ENCODE measurements at regions not wholly inside any gene's neighbourhood (a gene's known extent, or its start where the extent isn't known, plus 50 kb on each side); places are given as distances from the start of the nearest gene placed in this dataset.
"Not testable (repeated sequence)": the region's sequence is repeated elsewhere in the genome, so short reads cannot be mapped to it uniquely, and the experiment has no call there.

- TF ChIP-seq, protein P1, sequence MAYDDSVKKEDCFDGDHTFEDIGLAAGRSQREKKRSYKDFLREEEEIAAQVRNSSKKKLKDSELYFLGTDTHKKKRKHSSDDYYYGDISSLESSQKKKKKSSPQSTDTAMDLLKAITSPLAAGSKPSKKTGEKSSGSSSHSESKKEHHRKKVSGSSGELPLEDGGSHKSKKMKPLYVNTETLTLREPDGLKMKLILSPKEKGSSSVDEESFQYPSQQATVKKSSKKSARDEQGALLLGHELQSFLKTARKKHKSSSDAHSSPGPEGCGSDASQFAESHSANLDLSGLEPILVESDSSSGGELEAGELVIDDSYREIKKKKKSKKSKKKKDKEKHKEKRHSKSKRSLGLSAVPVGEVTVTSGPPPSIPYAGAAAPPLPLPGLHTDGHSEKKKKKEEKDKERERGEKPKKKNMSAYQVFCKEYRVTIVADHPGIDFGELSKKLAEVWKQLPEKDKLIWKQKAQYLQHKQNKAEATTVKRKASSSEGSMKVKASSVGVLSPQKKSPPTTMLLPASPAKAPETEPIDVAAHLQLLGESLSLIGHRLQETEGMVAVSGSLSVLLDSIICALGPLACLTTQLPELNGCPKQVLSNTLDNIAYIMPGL (CRISPR knock-in tag; IDR thresholded peaks at IDR 0.05; ENCODE audit: borderline replicate concordance) = no peak
- no peak for TF ChIP-seq FOSB (CRISPR knock-in tag; IDR thresholded peaks at IDR 0.05)
- TF ChIP-seq TFCP2L1 (CRISPR knock-in tag; IDR thresholded peaks at IDR 0.05) = no peak
- TF ChIP-seq EHMT2 (IDR thresholded peaks at IDR 0.05; ENCODE audit: low read depth) = no peak
- no peak for TF ChIP-seq HDAC2 (IDR thresholded peaks at IDR 0.05)
- TF ChIP-seq HOXB5 (CRISPR knock-in tag; IDR thresholded peaks at IDR 0.05) = no peak
These were observed 1232.6 kb upstream of the NRXN1 start (continued) for GRCh38 chr2:52264488-52264887.

DNA sequence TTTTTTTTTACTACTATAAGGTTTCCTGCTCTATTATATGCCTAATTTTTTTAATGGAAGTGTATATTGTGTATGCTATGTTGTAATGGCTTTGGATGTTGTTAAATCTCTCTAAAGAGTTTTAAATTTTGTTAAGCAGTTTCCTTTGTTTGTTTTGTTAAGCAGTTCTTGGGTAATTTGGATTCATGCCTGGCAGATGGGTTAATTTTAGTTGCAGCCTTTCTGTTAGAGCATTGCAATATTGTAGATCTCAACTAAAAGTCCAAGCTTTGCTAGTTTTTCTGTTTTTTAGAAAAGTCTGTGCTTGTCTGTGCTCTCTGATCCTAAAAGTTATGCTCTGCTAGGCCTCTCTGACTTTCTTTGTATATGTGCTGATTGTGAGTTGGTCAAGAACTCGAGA is 1229.0 kb upstream of the NRXN1 start:
- ATAC-seq (no peak), DNase-seq (ENCODE audit: low read depth in 1 of 2, low spot score in 1 of 2) (no peak), FAIRE-seq (no peak)
- Histone ChIP-seq H3K27ac (no peak overlapping the region), H3K4me1 (no peaks in the 10 kb centered on the region), H3K4me2 (no peak overlapping the region), H3K4me3 (no peak overlapping the region), H3K9me3 (peaks cover 6% of the 10 kb centered on the region; the same call in 1 of the 3 replicates)
- 3% methylated on average over 1 of the region's 1 CpG for WGBS (ENCODE audit: missing lambda C conversion rate)
- POLR2A ChIA-PET = no interaction called here
- CTCF ChIA-PET = no interaction called here
- TF ChIP-seq, protein P2, sequence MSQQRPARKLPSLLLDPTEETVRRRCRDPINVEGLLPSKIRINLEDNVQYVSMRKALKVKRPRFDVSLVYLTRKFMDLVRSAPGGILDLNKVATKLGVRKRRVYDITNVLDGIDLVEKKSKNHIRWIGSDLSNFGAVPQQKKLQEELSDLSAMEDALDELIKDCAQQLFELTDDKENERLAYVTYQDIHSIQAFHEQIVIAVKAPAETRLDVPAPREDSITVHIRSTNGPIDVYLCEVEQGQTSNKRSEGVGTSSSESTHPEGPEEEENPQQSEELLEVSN (IDR thresholded peaks at IDR 0.05; ENCODE audit: borderline replicate concordance, low read depth) = no peak
- TF ChIP-seq ZC3H11A (IDR thresholded peaks at IDR 0.05) (no peak), MYC (IDR thresholded peaks at IDR 0.05; ENCODE audit: borderline replicate concordance, low read length) (no peak), PHF8 (IDR thresholded peaks at IDR 0.05; ENCODE audit: borderline replicate concordance, low read depth) (no peak), FOXS1 (CRISPR knock-in tag; IDR thresholded peaks at IDR 0.05) (no peak), ELK1 (IDR thresholded peaks at IDR 0.05; ENCODE audit: low read depth, low read length) (no peak), GATA3 (IDR thresholded peaks at IDR 0.05; ENCODE audit: borderline replicate concordance) (no peak), ZSCAN20 (CRISPR knock-in tag; IDR thresholded peaks at IDR 0.05) (no peak), RNF2 (IDR thresholded peaks at IDR 0.05; ENCODE audit: borderline replicate concordance, low read depth) (no peak), POLR2A (IDR thresholded peaks at IDR 0.05; ENCODE audit: low read length) (no peak), HES2 (IDR thresholded peaks at IDR 0.05) (no peak)

DNA sequence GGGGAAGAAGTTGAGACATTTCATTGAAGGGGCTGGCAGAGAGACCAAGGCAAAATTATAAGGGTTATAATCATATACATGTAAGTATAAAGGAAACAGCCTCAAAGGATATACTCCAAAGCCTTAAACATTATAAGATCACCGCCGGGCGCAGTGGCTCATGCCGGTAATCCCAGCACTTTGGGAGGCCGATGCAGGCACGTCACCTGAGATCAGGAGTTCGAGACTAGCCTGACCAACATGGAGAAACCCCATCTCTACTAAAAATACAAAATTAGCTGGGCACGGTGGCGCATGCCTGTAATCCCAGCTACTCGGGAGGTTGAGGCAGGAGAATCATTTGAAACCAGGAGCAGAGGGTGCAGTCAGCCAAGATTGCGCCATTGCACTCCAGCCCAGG is 1227.0 kb upstream of the NRXN1 start:
- H3K9me3 ChIP-seq; H3K4me2 ChIP-seq; DNase-seq (ENCODE audit: low read depth in 1 of 2, low spot score in 1 of 2); H3K4me1 ChIP-seq; H3K27ac ChIP-seq; POLR2A ChIA-PET; H3K4me3 ChIP-seq; CTCF ChIA-PET; ATAC-seq; FAIRE-seq: not testable (repeated sequence)
- 56% methylated on average over 11 of the region's 11 CpGs for WGBS (ENCODE audit: missing lambda C conversion rate)

- Histone ChIP-seq H3K9me3 (no peaks in the 10 kb centered on the region), H3K27ac (no peak overlapping the region), H3K4me1 (no peaks in the 10 kb centered on the region), H3K4me3 (no peak overlapping the region), H3K4me2 (no peak overlapping the region)
- 23% methylated on average over 1 of the region's 1 CpG for WGBS (ENCODE audit: missing lambda C conversion rate)
- ATAC-seq (no peak), FAIRE-seq (no peak), DNase-seq (ENCODE audit: low read depth in 1 of 2, low spot score in 1 of 2) (no peak)
- no peak for TF ChIP-seq RARB (CRISPR knock-in tag; IDR thresholded peaks at IDR 0.05)
- TF ChIP-seq GATA3 (IDR thresholded peaks at IDR 0.05; ENCODE audit: borderline replicate concordance) = no peak
- TF ChIP-seq MAFK (IDR thresholded peaks at IDR 0.05; ENCODE audit: partially characterized antibody) = peak; percentile 57
- no peak for TF ChIP-seq HEYL (CRISPR knock-in tag; IDR thresholded peaks at IDR 0.05)
- TF ChIP-seq CHD2 (IDR thresholded peaks at IDR 0.05; ENCODE audit: low read length, partially characterized antibody) = no peak
- POLR2A ChIA-PET = no interaction called here
- CTCF ChIA-PET = no interaction called here
These were observed 1226.1 kb upstream of the NRXN1 start for GRCh38 chr2:52258038-52258437.

All from A549 (cell line).